ENCODE measurements at regions not wholly inside any gene's neighbourhood (a gene's known extent, or its start where the extent isn't known, plus 50 kb on each side); places are given as distances from the start of the nearest gene placed in this dataset.

DNA sequence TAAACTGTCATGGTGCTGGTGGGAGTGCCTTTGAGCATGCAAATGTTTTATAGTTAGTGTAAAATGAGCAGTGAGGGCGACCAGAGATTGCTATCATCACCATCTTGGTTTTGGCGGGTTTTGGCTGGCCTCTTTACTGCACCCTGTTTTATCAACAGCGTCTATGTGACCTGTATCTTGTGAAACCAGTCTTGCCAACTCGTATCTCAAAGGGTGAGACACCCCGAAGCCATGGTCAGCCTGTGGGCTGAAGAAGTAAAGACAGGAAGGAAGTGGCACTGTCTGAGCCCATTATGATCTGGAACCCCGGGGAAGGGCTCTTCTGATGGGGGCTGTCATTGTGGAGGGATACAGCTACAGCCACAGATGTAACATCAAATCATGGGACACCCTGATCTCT is 81.5 kb upstream of the FAM216B start:
- no peaks in the 10 kb centered on the region for H3K36me3 ChIP-seq (ENCODE audit: control insufficient read depth in 2 of 2, extremely low read depth in 1 of 2, insufficient read depth in 2 of 2, low read length in 2 of 2)
- FAIRE-seq (no peak), DNase-seq (ENCODE audit: low read depth, low spot score) (no peak)
- H3K4me2 ChIP-seq (ENCODE audit: control insufficient read depth, extremely low read depth, insufficient read depth, low read depth, low read length) = no peak overlapping the region
- no peak overlapping the region for H3K27ac ChIP-seq (ENCODE audit: control insufficient read depth, insufficient read depth, low read length)
- no peaks in the 10 kb centered on the region for H3K9me3 ChIP-seq (ENCODE audit: control insufficient read depth, low read depth, low read length)
- dilution Hi-C loops (cut with MboI; ENCODE audit: extremely low pct_ligation_motif_present, low sequenced_read_pairs) = no loop called here
- H4K20me1 ChIP-seq (ENCODE audit: control insufficient read depth, extremely low read depth, insufficient read depth, low read length) = no peaks in the 10 kb centered on the region
- H2AFZ ChIP-seq (ENCODE audit: control insufficient read depth, low read length) = no peak overlapping the region
- H3K4me1 ChIP-seq (ENCODE audit: control insufficient read depth, extremely low read depth, insufficient read depth, low read length) = peaks cover 15% of the 10 kb centered on the region
- H3K9me1 ChIP-seq (ENCODE audit: control insufficient read depth, extremely low read depth, insufficient read depth, low read length) = no peaks in the 10 kb centered on the region
- TF ChIP-seq EZH2 (IDR thresholded peaks at IDR 0.05; ENCODE audit: low read length) = no peak
- TF ChIP-seq, protein P1, sequence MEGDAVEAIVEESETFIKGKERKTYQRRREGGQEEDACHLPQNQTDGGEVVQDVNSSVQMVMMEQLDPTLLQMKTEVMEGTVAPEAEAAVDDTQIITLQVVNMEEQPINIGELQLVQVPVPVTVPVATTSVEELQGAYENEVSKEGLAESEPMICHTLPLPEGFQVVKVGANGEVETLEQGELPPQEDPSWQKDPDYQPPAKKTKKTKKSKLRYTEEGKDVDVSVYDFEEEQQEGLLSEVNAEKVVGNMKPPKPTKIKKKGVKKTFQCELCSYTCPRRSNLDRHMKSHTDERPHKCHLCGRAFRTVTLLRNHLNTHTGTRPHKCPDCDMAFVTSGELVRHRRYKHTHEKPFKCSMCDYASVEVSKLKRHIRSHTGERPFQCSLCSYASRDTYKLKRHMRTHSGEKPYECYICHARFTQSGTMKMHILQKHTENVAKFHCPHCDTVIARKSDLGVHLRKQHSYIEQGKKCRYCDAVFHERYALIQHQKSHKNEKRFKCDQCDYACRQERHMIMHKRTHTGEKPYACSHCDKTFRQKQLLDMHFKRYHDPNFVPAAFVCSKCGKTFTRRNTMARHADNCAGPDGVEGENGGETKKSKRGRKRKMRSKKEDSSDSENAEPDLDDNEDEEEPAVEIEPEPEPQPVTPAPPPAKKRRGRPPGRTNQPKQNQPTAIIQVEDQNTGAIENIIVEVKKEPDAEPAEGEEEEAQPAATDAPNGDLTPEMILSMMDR (optimal IDR thresholded peaks at IDR 0.05 in 1 of 3, IDR thresholded peaks at IDR 0.05 in 1 of 3, conservative IDR thresholded peaks at IDR 0.05 in 1 of 3; ENCODE audit: extremely low read depth in 1 of 3, insufficient read depth in 2 of 3, low read length in 3 of 3) = no peak
- H3K79me2 ChIP-seq (ENCODE audit: control insufficient read depth, insufficient read depth, low read length) = no peaks in the 10 kb centered on the region
- H3K9ac ChIP-seq (ENCODE audit: control insufficient read depth, extremely low read depth, insufficient read depth, low read length) = no peak overlapping the region
- no peak overlapping the region for H3K4me3 ChIP-seq (ENCODE audit: control insufficient read depth in 2 of 3, extremely low read depth in 1 of 3, insufficient read depth in 2 of 3, low read depth in 1 of 3, low read length in 3 of 3)
- no peaks in the 10 kb centered on the region for H3K27me3 ChIP-seq (ENCODE audit: control insufficient read depth, extremely low read depth, insufficient read depth, low read length)

DNA sequence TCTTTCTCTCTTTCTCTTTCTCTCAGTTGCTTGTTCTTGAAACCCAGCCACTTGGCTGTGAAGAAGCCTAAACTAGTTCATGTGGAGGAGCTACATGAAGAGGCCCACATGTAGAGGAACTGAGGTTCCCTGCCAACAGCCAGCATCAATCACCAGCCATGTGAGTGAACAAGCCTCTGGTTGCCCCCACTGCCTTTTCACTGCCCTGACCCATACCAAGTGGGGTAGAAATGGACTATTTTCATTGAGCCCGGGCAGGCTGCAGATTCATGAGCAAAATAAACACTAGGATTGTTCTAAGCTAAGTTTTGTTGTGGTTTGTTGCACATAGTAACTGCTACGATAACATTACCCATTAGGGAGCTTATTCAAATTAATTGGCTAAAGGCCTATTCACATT is 78.7 kb upstream of the FAM216B start:
- no peak overlapping the region for H3K4me2 ChIP-seq (ENCODE audit: control insufficient read depth, extremely low read depth, insufficient read depth, low read depth, low read length)
- H3K9ac ChIP-seq (ENCODE audit: control insufficient read depth, extremely low read depth, insufficient read depth, low read length) = no peak overlapping the region
- H3K27ac ChIP-seq (ENCODE audit: control insufficient read depth, insufficient read depth, low read length) = no peak overlapping the region
- TF ChIP-seq, protein P1 (optimal IDR thresholded peaks at IDR 0.05 in 1 of 3, IDR thresholded peaks at IDR 0.05 in 1 of 3, conservative IDR thresholded peaks at IDR 0.05 in 1 of 3; ENCODE audit: extremely low read depth in 1 of 3, insufficient read depth in 2 of 3, low read length in 3 of 3) = no peak
- no peak for TF ChIP-seq EZH2 (IDR thresholded peaks at IDR 0.05; ENCODE audit: low read length)
- no peaks in the 10 kb centered on the region for H3K9me1 ChIP-seq (ENCODE audit: control insufficient read depth, extremely low read depth, insufficient read depth, low read length)
- DNase-seq (ENCODE audit: low read depth, low spot score) = no peak
- no peaks in the 10 kb centered on the region for H3K36me3 ChIP-seq (ENCODE audit: control insufficient read depth in 2 of 2, extremely low read depth in 1 of 2, insufficient read depth in 2 of 2, low read length in 2 of 2)
- dilution Hi-C loops (cut with MboI; ENCODE audit: extremely low pct_ligation_motif_present, low sequenced_read_pairs) = no loop called here
- H4K20me1 ChIP-seq (ENCODE audit: control insufficient read depth, extremely low read depth, insufficient read depth, low read length) = no peaks in the 10 kb centered on the region
- no peaks in the 10 kb centered on the region for H3K27me3 ChIP-seq (ENCODE audit: control insufficient read depth, extremely low read depth, insufficient read depth, low read length)
- H3K4me1 ChIP-seq (ENCODE audit: control insufficient read depth, extremely low read depth, insufficient read depth, low read length) = no peaks in the 10 kb centered on the region
- H3K9me3 ChIP-seq (ENCODE audit: control insufficient read depth, low read depth, low read length) = no peaks in the 10 kb centered on the region
- no peak for FAIRE-seq
- no peak overlapping the region for H2AFZ ChIP-seq (ENCODE audit: control insufficient read depth, low read length)
- no peaks in the 10 kb centered on the region for H3K79me2 ChIP-seq (ENCODE audit: control insufficient read depth, insufficient read depth, low read length)
- H3K4me3 ChIP-seq (ENCODE audit: control insufficient read depth in 2 of 3, extremely low read depth in 1 of 3, insufficient read depth in 2 of 3, low read depth in 1 of 3, low read length in 3 of 3) = no peak overlapping the region
